ENCODE measurements at regions not wholly inside any gene's neighbourhood (a gene's known extent, or its start where the extent isn't known, plus 50 kb on each side); places are given as distances from the start of the nearest gene placed in this dataset.

- peak; percentile 65 to 76 for DNase-seq (ENCODE audit: low read depth in 2 of 2)
Measured at GRCh38 chr12:41932470-41932991, 212.1 kb downstream of the GXYLT1 start.

- DNase-seq (ENCODE audit: low read depth in 2 of 2): peak in 1 of 2 donors; percentile 14
Measured at GRCh38 chr12:41930866-41931437, 213.7 kb downstream of the GXYLT1 start.

GRCh38 chr12:41924111-41924510 is 220.6 kb downstream of the GXYLT1 start:
- DNase-seq (ENCODE audit: low read depth in 2 of 2): no peak

- DNase-seq (ENCODE audit: low read depth in 2 of 2): no peak
Measured at GRCh38 chr12:41923351-41923750, 221.3 kb downstream of the GXYLT1 start.

- DNase-seq (ENCODE audit: low read depth in 2 of 2): no peak
Measured at GRCh38 chr12:41920355-41920754, 224.3 kb downstream of the GXYLT1 start.

- no peak for DNase-seq (ENCODE audit: low read depth in 2 of 2)
Measured at GRCh38 chr12:41919526-41920261, 225.0 kb downstream of the GXYLT1 start.

- no peak for DNase-seq (ENCODE audit: low read depth in 2 of 2)
Measured at GRCh38 chr12:41919048-41919447, 225.6 kb downstream of the GXYLT1 start.

GRCh38 chr12:41917938-41918341 is 226.7 kb downstream of the GXYLT1 start:
- DNase-seq (ENCODE audit: low read depth in 2 of 2): peak; percentile 33 to 74

GRCh38 chr12:41917181-41917580 is 227.5 kb downstream of the GXYLT1 start:
- no peak for DNase-seq (ENCODE audit: low read depth in 2 of 2)

- no peak for DNase-seq (ENCODE audit: low read depth in 2 of 2)
Measured at GRCh38 chr12:41910578-41911320, 233.9 kb downstream of the GXYLT1 start.

GRCh38 chr12:41908206-41908605 is 236.5 kb downstream of the GXYLT1 start:
- DNase-seq (ENCODE audit: low read depth in 2 of 2): no peak

GRCh38 chr12:41907550-41907949 is 237.1 kb downstream of the GXYLT1 start:
- DNase-seq (ENCODE audit: low read depth in 2 of 2): no peak

- DNase-seq (ENCODE audit: low read depth in 2 of 2): no peak
Measured at GRCh38 chr12:41907021-41907420, 237.7 kb downstream of the GXYLT1 start.

- DNase-seq (ENCODE audit: low read depth in 2 of 2): no peak
Measured at GRCh38 chr12:41905759-41906297, 238.8 kb downstream of the GXYLT1 start.

GRCh38 chr12:41905073-41905758 is 239.5 kb downstream of the GXYLT1 start:
- no peak for DNase-seq (ENCODE audit: low read depth in 2 of 2)

- no peak for DNase-seq (ENCODE audit: low read depth in 2 of 2)
Measured at GRCh38 chr12:41904041-41904440, 240.6 kb downstream of the GXYLT1 start.

GRCh38 chr12:41903014-41903708 is 241.5 kb downstream of the GXYLT1 start:
- DNase-seq (ENCODE audit: low read depth in 2 of 2): peak in 1 of 2 donors; percentile 5

- no peak for DNase-seq (ENCODE audit: low read depth in 2 of 2)
Measured at GRCh38 chr12:41899577-41899976, 245.1 kb downstream of the GXYLT1 start.

GRCh38 chr12:41897593-41897992 is 247.1 kb downstream of the GXYLT1 start:
- no peak for DNase-seq (ENCODE audit: low read depth in 2 of 2)

GRCh38 chr12:41893491-41893890 is 251.2 kb downstream of the GXYLT1 start:
- DNase-seq (ENCODE audit: low read depth in 2 of 2): no peak

- DNase-seq (ENCODE audit: low read depth in 2 of 2): no peak
Measured at GRCh38 chr12:41892302-41892701, 252.4 kb downstream of the GXYLT1 start.
